ENCODE measurements at regions not wholly inside any gene's neighbourhood (a gene's known extent, or its start where the extent isn't known, plus 50 kb on each side); places are given as distances from the start of the nearest gene placed in this dataset.

GRCh38 chr13:40376867-40377535, 289.4 kb downstream of the FOXO1 start:
- no peak for DNase-seq

GRCh38 chr13:40377783-40378182, 288.7 kb downstream of the FOXO1 start:
- DNase-seq: no peak

- no peak for DNase-seq
Observed at GRCh38 chr13:40379196-40379595, 287.2 kb downstream of the FOXO1 start.

- no peak for DNase-seq
Observed at GRCh38 chr13:40379794-40380578, 286.5 kb downstream of the FOXO1 start.

GRCh38 chr13:40381935-40382764, 284.3 kb downstream of the FOXO1 start:
- no peak for DNase-seq

GRCh38 chr13:40383132-40383531, 283.3 kb downstream of the FOXO1 start:
- no peak for DNase-seq

GRCh38 chr13:40383885-40384284, 282.6 kb downstream of the FOXO1 start:
- DNase-seq: no peak

- DNase-seq: no peak
Observed at GRCh38 chr13:40384976-40385857, 281.2 kb downstream of the FOXO1 start.

GRCh38 chr13:40385858-40386180, 280.6 kb downstream of the FOXO1 start:
- DNase-seq: no peak

GRCh38 chr13:40386586-40386985, 279.9 kb downstream of the FOXO1 start:
- DNase-seq: no peak

- no peak for DNase-seq
Observed at GRCh38 chr13:40387775-40388174, 278.7 kb downstream of the FOXO1 start.

GRCh38 chr13:40388617-40389016, 277.8 kb downstream of the FOXO1 start:
- DNase-seq: no peak

GRCh38 chr13:40389081-40389641, 277.3 kb downstream of the FOXO1 start:
- no peak for DNase-seq

- no peak for DNase-seq
Observed at GRCh38 chr13:40390401-40390916, 276.0 kb downstream of the FOXO1 start.

- no peak for DNase-seq
Observed at GRCh38 chr13:40391788-40392187, 274.7 kb downstream of the FOXO1 start.

- DNase-seq: no peak
Observed at GRCh38 chr13:40394304-40394985, 272.0 kb downstream of the FOXO1 start.

- no peak for DNase-seq
Observed at GRCh38 chr13:40398065-40398464, 268.4 kb downstream of the FOXO1 start.

- no peak for DNase-seq
Observed at GRCh38 chr13:40399756-40400155, 266.7 kb downstream of the FOXO1 start.

GRCh38 chr13:40401911-40402776, 264.3 kb downstream of the FOXO1 start:
- no peak for DNase-seq

GRCh38 chr13:40402931-40403431, 263.5 kb downstream of the FOXO1 start:
- no peak for DNase-seq
